Activated T-helper 1 cell treated with anti-CD3 and anti-CD28 coated beads, Interleukin-12 subunit alpha, Interleukin-12 subunit beta, Interleukin-2, Interleukin-4 antibody, amounts not matched to agents 30 ng/mL and 10 ng/mL and 1 ng/mL, durations not matched to agents 14 hours and 24 hours and 36 hours (primary cell): ENCODE measurements at regions not wholly inside any gene's neighbourhood (a gene's known extent, or its start where the extent isn't known, plus 50 kb on each side); places are given as distances from the start of the nearest gene placed in this dataset.
"Not testable (repeated sequence)": the region's sequence is repeated elsewhere in the genome, so short reads cannot be mapped to it uniquely, and the experiment has no call there.

ENCODE experiments used
- DNase-seq: peaks from one replicate; pipeline ENCODE4 v3.0.0; 2021; ENCODE audit warnings: low spot score
- H3K27ac Mint-ChIP-seq: one replicate; pipeline ENCODE4 v1.8.0; 2021; ENCODE audit warnings: mild to moderate bottlenecking, mixed read lengths
- H3K27me3 Mint-ChIP-seq: one replicate; pipeline ENCODE4 v1.8.0; 2022; ENCODE audit warnings: mild to moderate bottlenecking, moderate library complexity, mixed read lengths; ENCODE audit not compliant: insufficient read depth
- H3K36me3 Mint-ChIP-seq: one replicate; pipeline ENCODE4 v1.8.0; 2021; ENCODE audit warnings: low read depth, mixed read lengths
- H3K4me1 Mint-ChIP-seq: one replicate; pipeline ENCODE4 v1.8.0; 2021; ENCODE audit warnings: low read depth, mixed read lengths
- H3K4me3 Mint-ChIP-seq: one replicate; pipeline ENCODE4 v1.8.0; 2021; ENCODE audit warnings: mild to moderate bottlenecking, moderate library complexity, mixed read lengths
- H3K9me3 Mint-ChIP-seq: one replicate; pipeline ENCODE4 v1.8.0; 2021; ENCODE audit warnings: mixed read lengths
- intact Hi-C: fragments of 100-400 bp; cut with micrococcal nuclease; formaldehyde crosslinking; loops from one replicate; pipeline ENCODE4 v1.15.1; 2024

DNA sequence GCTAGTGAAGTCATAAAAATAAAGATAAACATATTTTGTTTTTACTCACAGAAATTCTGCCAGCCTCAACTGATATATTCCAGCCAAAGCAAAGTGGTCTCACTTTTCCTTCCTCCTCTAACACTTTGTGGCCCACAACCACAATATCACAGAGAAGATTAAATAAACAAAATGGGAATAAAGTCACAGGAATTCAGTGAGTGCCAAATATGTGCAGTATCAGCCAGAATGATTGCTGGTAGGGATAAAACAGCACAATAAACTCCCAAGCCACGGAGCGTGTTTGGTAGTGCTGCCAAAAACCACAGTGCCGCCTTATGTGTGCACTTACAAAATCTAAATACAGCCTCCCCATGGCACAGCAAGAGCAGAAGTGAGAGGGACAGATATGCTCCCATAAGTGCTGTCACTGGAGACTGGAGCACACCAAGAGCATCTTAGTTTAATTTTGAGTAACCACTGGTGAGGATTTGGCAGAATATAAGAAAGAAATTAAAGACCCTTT is 155.8 kb downstream of the POM121L12 start:
- H3K27ac Mint-ChIP-seq: no peak overlapping the region
- no peaks in the 10 kb centered on the region for H3K4me1 Mint-ChIP-seq
- DNase-seq: no peak
- intact Hi-C loops: no loop called here
- H3K4me3 Mint-ChIP-seq: no peak overlapping the region
- H3K36me3 Mint-ChIP-seq: no peaks in the 10 kb centered on the region
- peaks cover 27% of the 10 kb centered on the region for H3K9me3 Mint-ChIP-seq
- H3K27me3 Mint-ChIP-seq: no peaks in the 10 kb centered on the region

DNA sequence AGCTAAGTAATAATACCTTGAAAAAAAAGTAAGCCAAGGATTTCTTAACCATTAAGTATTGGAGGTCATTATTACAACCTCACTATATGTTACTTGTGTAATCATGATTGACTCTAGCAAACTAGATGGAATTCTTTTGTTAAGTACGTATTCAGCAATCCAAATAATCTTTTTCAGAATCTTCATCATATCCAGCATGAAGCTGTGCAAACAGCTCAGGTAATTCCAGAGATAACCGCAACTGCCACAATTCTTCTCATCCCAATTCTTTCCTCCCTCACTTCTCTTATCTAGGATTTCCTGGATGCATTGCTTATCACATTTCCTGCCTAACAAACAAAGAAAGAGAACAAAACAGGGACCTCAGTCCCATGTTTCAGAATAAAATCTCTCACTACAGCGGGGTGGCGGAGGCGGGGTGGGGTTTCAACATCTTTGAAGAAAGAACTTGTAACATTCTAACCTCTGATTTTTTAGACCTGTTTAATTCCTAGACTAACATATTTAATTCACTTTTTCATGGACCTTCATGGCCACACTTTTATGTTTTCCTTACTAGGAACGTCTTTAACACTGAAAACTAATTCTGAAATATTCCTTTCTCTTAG is 156.5 kb downstream of the POM121L12 start:
- Mint-ChIP-seq H3K27me3 (no peaks in the 10 kb centered on the region), H3K4me1 (no peaks in the 10 kb centered on the region), H3K4me3 (no peak overlapping the region), H3K36me3 (no peaks in the 10 kb centered on the region), H3K27ac (no peak overlapping the region), H3K9me3 (peaks cover 24% of the 10 kb centered on the region)
- intact Hi-C loops: no loop called here
- DNase-seq: no peak

DNA sequence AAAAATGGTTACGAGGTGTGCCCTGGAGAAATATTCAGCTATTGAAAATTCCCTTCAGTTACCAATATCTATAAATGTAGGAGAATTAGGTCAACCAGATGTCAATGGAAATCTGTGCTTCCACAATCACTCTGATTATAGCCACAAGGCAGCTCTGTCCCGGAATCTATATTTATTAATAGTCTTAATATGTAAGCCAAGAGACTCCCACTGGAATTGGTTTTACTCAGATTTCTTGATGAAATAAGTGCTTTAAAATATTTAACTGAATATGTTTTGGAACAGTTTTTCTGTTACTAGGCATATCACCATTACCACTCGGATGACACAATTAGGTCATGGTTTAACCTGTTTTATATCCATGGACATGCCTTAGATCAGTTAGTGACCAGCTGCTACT is 169.6 kb downstream of the POM121L12 start:
- Mint-ChIP-seq H3K4me1 (no peaks in the 10 kb centered on the region), H3K27ac (no peak overlapping the region), H3K9me3 (peaks cover 22% of the 10 kb centered on the region), H3K27me3 (no peaks in the 10 kb centered on the region), H3K4me3 (no peak overlapping the region), H3K36me3 (no peaks in the 10 kb centered on the region)
- intact Hi-C loops: no loop called here
- DNase-seq: no peak

DNA sequence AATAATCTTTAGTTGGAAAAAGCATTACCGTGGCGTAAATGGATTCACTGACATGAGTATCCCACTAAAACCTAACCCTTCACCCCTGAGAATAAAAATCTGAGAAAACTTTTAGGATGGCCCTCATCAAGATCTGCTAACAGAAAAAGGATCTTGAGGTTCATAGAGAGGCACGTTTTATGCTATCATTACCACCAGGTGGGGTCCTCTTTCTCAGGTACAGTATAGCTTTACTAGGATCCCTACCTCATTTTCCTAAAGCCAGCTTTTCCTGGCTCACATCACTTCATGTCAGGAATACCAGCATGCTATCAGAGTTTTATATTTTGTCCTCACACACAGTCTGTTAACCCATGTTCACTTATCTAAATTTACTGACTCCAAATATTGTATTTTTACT is 173.7 kb downstream of the POM121L12 start:
- Mint-ChIP-seq H3K27me3 (no peaks in the 10 kb centered on the region), H3K9me3 (peaks cover 41% of the 10 kb centered on the region), H3K4me1 (no peaks in the 10 kb centered on the region), H3K27ac (no peak overlapping the region), H3K36me3 (no peaks in the 10 kb centered on the region), H3K4me3 (no peak overlapping the region)
- DNase-seq: no peak
- intact Hi-C loops: no loop called here

DNA sequence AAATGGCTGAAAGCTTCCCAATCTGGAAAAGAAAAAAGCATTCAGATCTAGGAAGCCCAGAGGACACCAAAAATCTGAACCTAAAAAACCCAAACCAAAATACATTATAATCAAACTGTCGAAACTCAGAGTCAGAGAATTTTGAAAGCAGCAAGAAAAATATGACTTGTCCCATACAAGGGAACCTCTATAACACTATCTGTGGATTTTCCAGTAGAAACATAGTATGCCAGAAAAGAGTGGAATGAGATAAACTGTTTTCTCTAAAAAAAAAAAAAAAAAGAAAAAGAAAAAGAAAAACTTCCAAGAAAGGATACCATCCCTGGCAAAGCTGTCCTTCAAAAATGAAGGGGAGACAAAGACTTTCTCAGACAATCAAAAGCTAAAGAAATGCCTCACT is 179.0 kb downstream of the POM121L12 start:
- no peak overlapping the region for H3K4me3 Mint-ChIP-seq
- intact Hi-C loops: no loop called here
- no peaks in the 10 kb centered on the region for H3K4me1 Mint-ChIP-seq
- no peaks in the 10 kb centered on the region for H3K27me3 Mint-ChIP-seq
- DNase-seq: no peak
- peaks cover 42% of the 10 kb centered on the region for H3K9me3 Mint-ChIP-seq
- no peaks in the 10 kb centered on the region for H3K36me3 Mint-ChIP-seq
- H3K27ac Mint-ChIP-seq: no peak overlapping the region

DNA sequence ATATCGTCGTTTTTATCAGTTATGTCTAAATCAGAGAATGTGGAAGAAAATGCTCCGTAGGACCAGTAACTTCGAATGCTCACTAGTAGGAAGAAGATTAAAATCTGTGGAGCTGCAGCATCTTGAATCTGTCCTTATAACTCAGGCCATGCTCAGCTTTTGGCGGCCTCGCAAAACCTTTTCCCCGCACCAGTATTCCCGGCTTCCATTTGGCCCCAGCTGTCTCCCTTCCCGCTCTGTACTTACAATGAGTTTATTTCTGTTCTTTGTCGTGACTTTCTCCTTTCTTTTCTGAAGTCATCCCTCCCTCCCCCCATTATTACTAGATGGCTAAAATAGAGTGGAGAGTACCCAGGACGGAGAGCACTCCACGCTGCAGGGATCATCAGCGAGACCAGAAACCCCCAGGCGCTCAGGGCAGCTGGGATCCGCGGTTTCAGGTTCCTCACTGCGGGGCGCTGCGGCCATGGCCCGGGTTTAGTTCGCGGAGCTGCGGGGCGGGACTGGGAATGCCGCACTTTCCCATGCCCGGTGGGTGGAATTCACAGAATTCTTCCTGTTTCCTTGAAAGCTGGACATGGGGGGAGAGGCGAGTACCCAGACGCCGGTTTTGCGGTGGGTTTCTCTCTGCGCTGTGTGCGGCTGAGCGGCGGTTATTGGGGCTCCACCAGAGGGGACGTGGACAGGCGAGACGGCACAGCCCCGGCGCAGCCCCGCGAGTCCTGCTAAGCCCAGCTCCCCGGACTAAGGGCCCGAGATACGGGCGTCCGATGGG is 183.5 kb downstream of the POM121L12 start:
- Mint-ChIP-seq H3K36me3 (no peaks in the 10 kb centered on the region), H3K4me3 (no peak overlapping the region), H3K27me3 (no peaks in the 10 kb centered on the region), H3K4me1 (no peaks in the 10 kb centered on the region), H3K9me3 (peaks cover 29% of the 10 kb centered on the region), H3K27ac (no peak overlapping the region)
- intact Hi-C loops: no loop called here
- no peak for DNase-seq

DNA sequence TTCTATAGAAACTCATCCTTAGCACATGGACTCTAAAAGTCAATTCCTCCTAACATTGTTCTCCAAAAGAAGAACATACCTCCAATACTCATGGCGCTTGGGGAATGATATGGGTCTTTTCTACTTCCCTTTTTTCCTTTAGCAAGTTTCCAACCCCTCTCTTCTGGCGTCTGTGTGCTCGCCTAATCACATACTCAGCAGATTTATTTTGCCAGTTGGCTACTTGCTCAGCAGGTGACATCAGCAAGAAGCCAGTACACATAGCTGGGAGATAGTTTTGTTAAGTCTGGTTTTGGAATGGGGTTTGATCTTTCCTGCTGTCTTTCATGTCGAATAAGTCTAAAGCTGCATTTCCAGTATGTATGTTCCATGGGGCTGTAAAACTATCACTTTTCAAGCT is 193.8 kb downstream of the POM121L12 start:
- H3K9me3 Mint-ChIP-seq: peaks cover 13% of the 10 kb centered on the region
- no peak for DNase-seq
- intact Hi-C loops: no loop called here
- no peak overlapping the region for H3K4me3 Mint-ChIP-seq
- H3K27ac Mint-ChIP-seq: no peak overlapping the region
- no peaks in the 10 kb centered on the region for H3K4me1 Mint-ChIP-seq
- H3K27me3 Mint-ChIP-seq: no peaks in the 10 kb centered on the region
- no peaks in the 10 kb centered on the region for H3K36me3 Mint-ChIP-seq

DNA sequence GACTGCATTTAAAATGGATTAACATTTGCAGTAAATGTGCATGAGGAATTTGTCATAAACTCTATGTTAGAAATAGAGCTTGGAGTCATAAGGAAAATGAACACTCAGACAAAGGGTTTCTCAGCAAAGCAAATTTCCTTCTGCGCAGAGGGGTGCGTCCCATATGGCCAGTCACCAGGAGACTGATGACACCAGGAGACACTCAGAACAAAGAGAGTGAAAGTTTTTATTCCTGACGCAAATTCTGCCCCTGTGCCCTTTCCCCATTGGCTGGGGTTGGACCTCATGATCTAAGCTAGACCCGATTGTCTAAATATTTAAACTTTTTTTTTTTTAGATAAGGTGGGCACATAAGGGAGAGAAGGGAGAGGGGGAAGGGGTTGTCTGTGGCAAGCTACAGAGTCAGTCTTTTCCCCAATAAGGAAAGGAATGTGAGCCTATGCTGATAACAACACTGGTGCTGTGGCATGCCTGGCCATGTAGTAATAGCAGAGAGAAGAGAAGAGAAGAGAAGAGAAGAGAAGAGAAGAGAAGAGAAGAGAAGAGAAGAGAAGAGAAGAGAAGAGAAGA is 202.0 kb downstream of the POM121L12 start:
- Mint-ChIP-seq H3K36me3 (no peaks in the 10 kb centered on the region), H3K27me3 (no peaks in the 10 kb centered on the region), H3K27ac (no peak overlapping the region), H3K4me1 (no peaks in the 10 kb centered on the region), H3K9me3 (peaks cover 26% of the 10 kb centered on the region), H3K4me3 (no peak overlapping the region)
- no peak for DNase-seq
- intact Hi-C loops: no loop called here

DNA sequence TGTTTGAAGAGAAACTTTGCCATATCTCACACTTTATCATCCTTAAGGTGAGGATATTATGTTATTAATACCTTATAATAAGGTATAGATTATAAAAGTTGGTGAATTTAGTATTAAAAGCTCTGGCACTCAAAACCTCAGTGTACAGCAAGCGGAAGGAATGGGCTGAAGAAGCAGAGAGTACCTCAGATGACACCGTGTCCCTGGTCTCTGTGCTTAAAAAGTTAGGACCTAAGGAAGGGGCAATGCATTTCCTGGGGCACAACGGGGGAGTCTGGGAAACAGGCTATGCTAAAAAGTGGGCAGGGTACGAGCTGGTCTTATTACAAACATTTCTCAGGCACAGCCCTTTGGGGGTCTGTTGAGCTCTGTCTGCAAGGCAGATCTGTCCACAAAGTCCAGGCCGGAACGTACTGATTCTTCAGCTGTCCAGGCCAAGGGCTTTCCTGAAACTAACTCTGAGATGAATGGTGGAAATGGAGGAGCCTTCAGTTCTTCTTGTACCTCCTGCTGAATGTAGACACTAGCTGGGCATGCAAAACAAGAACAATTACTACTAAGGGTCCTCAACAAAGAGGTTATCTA is 202.7 kb downstream of the POM121L12 start:
- Mint-ChIP-seq H3K4me3 (no peak overlapping the region), H3K9me3 (peaks cover 24% of the 10 kb centered on the region), H3K4me1 (no peaks in the 10 kb centered on the region), H3K27me3 (no peaks in the 10 kb centered on the region), H3K36me3 (no peaks in the 10 kb centered on the region), H3K27ac (no peak overlapping the region)
- intact Hi-C loops: no loop called here
- DNase-seq: no peak

DNA sequence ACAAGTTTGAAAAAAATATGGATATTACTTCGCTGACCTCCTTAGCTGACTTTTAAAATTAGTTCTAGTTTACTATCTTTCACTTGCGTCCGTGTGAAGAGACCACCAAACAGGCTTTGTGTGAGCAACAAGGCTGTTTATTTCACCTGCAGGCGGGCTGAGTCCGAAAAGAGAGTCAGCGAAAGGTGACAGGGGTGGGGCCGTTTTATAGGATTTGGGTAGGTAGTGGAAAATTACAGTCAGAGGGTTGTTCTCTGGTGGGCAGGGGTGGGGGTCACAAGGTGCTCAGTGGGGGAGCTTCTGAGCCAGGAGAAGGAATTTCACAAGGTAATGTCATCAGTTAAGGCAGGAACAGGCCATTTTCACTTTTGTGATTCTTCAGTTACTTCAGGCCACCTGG is 203.7 kb downstream of the POM121L12 start:
- not testable (repeated sequence) for H3K4me1 Mint-ChIP-seq, H3K36me3 Mint-ChIP-seq, DNase-seq

DNA sequence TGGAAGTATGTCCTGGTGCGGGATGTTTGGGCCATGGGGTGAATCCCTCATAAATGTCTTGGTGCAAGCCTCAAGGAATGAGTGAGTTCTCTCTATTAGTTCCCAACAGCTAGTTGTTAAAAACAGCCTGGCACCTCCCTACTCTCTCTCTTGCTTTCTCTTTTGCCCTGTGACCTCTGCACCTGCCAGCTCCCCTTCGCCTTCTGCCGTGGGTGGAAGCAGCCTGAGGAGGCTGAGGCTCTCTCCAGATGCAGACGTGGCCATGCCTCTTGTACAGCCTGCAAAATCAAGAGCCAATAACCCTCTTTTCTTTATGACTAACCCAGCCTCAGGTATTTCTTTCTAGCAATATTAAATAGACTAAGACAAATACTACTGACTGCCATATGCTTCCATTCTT is 210.3 kb downstream of the POM121L12 start:
- Mint-ChIP-seq H3K4me3 (no peak overlapping the region), H3K9me3 (peaks cover 37% of the 10 kb centered on the region), H3K27me3 (no peaks in the 10 kb centered on the region), H3K4me1 (no peaks in the 10 kb centered on the region), H3K27ac (no peak overlapping the region), H3K36me3 (no peaks in the 10 kb centered on the region)
- intact Hi-C loops: no loop called here
- no peak for DNase-seq

More for the DNA sequence above, 203.7 kb downstream of the POM121L12 start:
- H3K9me3 Mint-ChIP-seq: peaks cover 21% of the 10 kb centered on the region
- H3K27ac Mint-ChIP-seq, H3K4me3 Mint-ChIP-seq, intact Hi-C loops, H3K27me3 Mint-ChIP-seq: not testable (repeated sequence)

DNA sequence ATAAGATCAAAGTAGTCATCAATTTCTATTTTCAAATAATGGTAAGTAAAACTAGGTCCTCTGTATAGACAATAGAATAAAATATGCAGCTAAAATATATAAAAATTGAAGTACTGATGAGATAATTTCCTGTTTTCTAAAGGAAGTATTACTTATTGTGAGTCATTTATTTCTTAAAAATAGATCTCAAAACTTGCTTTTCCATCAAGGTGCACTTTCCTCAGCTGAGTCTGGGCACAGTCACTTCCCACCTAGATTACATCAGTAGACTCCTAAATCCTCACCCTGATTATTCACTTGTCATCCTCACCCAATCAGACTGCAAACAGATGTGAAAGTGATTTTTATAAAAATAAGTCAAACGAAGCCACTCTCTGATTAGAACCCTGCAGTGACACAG is 211.5 kb downstream of the POM121L12 start:
- Mint-ChIP-seq H3K27ac (no peak overlapping the region), H3K27me3 (no peaks in the 10 kb centered on the region), H3K36me3 (no peaks in the 10 kb centered on the region), H3K4me3 (no peak overlapping the region), H3K4me1 (no peaks in the 10 kb centered on the region), H3K9me3 (peaks cover 28% of the 10 kb centered on the region)
- intact Hi-C loops: no loop called here
- no peak for DNase-seq

DNA sequence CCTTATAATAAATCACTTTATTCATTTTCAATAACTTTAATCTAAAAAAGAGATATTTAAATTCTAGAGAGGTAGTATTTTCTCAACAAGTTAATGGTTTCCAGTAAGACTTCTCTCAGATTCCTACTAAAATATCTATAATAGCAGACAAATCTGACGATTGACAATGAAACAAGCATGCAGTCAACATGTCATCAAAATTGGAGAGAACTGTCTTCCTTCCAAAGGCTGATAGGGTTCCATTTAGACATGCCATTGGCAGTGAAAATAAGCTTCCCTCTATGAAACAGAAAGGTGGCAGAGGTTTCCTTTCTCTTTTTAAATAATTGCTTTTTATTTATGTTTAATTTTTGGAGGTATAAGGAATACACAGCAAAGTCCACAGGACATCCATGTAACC is 217.1 kb downstream of the POM121L12 start:
- H3K36me3 Mint-ChIP-seq: no peaks in the 10 kb centered on the region
- H3K9me3 Mint-ChIP-seq: peaks cover 26% of the 10 kb centered on the region
- H3K4me3 Mint-ChIP-seq: no peak overlapping the region
- no peak overlapping the region for H3K27ac Mint-ChIP-seq
- H3K27me3 Mint-ChIP-seq: no peaks in the 10 kb centered on the region
- intact Hi-C loops: no loop called here
- no peaks in the 10 kb centered on the region for H3K4me1 Mint-ChIP-seq
- DNase-seq: no peak
